ENCODE measurements at regions not wholly inside any gene's neighbourhood (a gene's known extent, or its start where the extent isn't known, plus 50 kb on each side); places are given as distances from the start of the nearest gene placed in this dataset.

DNA sequence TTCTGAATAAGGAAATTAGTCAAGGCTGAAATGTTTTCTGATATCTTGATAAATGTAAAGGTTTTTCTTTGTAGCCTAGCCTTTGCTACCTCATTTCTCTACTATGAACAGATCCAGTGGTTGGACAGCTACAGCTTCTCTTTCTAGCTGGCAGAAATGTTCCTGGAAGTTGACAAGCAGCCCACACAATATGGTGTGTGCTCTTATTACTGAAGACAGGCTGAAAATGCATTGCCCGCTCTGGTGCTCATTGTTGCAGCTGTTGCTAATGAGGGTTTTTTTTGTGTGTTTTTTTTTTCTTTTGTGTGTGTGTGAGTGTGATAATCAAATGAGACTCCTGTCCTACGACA, 844.3 kb upstream of the SEMA6D start:
- TF ChIP-seq, protein P1, sequence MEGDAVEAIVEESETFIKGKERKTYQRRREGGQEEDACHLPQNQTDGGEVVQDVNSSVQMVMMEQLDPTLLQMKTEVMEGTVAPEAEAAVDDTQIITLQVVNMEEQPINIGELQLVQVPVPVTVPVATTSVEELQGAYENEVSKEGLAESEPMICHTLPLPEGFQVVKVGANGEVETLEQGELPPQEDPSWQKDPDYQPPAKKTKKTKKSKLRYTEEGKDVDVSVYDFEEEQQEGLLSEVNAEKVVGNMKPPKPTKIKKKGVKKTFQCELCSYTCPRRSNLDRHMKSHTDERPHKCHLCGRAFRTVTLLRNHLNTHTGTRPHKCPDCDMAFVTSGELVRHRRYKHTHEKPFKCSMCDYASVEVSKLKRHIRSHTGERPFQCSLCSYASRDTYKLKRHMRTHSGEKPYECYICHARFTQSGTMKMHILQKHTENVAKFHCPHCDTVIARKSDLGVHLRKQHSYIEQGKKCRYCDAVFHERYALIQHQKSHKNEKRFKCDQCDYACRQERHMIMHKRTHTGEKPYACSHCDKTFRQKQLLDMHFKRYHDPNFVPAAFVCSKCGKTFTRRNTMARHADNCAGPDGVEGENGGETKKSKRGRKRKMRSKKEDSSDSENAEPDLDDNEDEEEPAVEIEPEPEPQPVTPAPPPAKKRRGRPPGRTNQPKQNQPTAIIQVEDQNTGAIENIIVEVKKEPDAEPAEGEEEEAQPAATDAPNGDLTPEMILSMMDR (IDR thresholded peaks at IDR 0.05; ENCODE audit: unreplicated experiment): no peak
- Mint-ChIP-seq H3K4me3 (ENCODE audit: low read depth) (no peak overlapping the region), H3K9me3 (ENCODE audit: low read depth) (no peaks in the 10 kb centered on the region), H3K27me3 (no peaks in the 10 kb centered on the region), H3K36me3 (ENCODE audit: insufficient read depth) (no peaks in the 10 kb centered on the region), H3K4me1 (ENCODE audit: low read depth) (peaks cover 7% of the 10 kb centered on the region), H3K27ac (no peak overlapping the region)
- no peak for DNase-seq (ENCODE audit: low spot score, unreplicated experiment)

DNA sequence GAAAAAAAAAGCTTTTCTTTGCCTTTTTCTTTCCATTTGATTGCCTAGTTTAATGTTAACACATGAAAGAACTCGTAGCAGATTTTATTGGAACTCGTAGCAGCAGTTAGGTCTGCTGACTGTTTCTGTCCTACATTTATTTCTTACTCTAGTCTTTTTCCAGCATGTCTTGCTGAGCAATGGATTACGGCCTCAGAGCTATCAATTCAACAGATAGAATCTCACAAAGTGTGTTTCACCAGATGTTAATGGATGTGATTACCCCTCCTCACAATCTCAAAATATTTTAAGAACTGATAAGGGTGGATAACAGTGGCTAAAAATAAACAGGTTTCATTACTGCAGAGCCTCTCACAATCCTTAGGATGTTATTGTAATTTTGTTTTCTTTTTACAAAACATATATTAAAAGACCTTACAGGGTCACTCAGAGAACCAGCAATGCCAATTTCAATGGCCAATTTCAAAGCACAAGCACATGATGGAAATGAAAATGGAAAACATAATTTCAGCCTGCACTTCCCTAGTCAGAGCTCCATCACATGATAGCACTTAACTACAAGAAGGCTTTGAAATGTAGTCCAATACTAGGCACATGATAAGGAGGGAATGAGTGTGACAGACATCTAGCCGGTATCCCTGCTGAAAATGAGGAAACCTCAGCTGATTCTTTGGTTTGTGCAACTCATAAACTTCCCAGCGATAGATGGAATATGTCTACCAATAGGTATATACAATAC, 838.1 kb upstream of the SEMA6D start:
- no peak for DNase-seq (ENCODE audit: low spot score, unreplicated experiment)
- TF ChIP-seq, protein P1 (IDR thresholded peaks at IDR 0.05; ENCODE audit: unreplicated experiment): no peak
- H3K4me3 Mint-ChIP-seq (ENCODE audit: low read depth): no peak overlapping the region
- no peak overlapping the region for H3K27ac Mint-ChIP-seq
- H3K4me1 Mint-ChIP-seq (ENCODE audit: low read depth): peaks cover 2% of the 10 kb centered on the region
- peaks cover 7% of the 10 kb centered on the region for H3K9me3 Mint-ChIP-seq (ENCODE audit: low read depth)
- H3K36me3 Mint-ChIP-seq (ENCODE audit: insufficient read depth): peaks cover 3% of the 10 kb centered on the region
- H3K27me3 Mint-ChIP-seq: no peaks in the 10 kb centered on the region

DNA sequence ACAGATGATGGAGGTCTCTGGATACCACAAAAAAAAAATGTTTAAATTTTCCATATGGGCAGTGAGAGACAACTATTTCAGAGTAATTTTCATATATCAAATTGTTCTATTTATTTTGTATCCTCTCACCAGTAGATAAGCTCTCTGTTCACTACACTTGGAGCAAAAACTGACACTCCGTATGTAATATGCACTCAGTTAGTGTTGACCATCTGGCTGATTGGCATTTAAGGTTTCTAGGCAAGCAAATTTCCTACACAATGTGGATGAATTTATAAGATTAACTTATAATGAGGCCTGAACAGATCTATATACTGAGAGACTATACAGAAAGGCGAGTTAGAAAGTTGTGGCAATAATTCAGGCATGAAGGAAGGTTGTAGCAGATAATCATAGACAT, 836.5 kb upstream of the SEMA6D start:
- no peak overlapping the region for H3K4me3 Mint-ChIP-seq (ENCODE audit: low read depth)
- DNase-seq (ENCODE audit: low spot score, unreplicated experiment): no peak
- H3K27ac Mint-ChIP-seq: no peak overlapping the region
- no peaks in the 10 kb centered on the region for H3K27me3 Mint-ChIP-seq
- H3K9me3 Mint-ChIP-seq (ENCODE audit: low read depth): peaks cover 8% of the 10 kb centered on the region
- peaks cover 3% of the 10 kb centered on the region for H3K36me3 Mint-ChIP-seq (ENCODE audit: insufficient read depth)
- peaks cover 2% of the 10 kb centered on the region for H3K4me1 Mint-ChIP-seq (ENCODE audit: low read depth)
- TF ChIP-seq, protein P1 (IDR thresholded peaks at IDR 0.05; ENCODE audit: unreplicated experiment): no peak

DNA sequence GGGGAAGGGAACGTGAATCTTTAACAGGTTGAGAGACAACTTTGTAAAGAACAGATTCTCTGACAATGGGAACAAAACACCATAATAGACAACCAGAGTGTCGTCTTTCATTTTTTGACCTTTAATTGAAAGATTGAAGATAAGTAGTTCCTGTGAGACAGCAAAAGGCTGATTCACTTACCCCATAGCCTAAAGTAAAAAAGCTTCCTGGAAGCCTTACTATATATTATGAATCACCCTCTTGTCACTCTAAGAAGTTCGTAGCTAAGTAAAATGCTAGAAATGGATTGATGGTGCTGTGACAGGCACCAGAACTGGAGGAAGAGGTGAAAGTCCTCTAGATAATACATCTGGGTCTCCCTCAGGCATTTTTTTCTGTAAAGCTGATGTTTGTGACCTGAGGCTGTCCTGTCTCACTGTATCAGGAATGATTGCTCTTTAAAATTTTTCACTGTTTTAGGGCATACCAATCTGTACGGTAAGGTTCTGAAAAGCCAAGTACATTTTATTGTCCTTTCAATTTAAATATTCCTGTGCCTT, 824.6 kb upstream of the SEMA6D start:
- H3K27me3 Mint-ChIP-seq: no peaks in the 10 kb centered on the region
- H3K27ac Mint-ChIP-seq: no peak overlapping the region

DNA sequence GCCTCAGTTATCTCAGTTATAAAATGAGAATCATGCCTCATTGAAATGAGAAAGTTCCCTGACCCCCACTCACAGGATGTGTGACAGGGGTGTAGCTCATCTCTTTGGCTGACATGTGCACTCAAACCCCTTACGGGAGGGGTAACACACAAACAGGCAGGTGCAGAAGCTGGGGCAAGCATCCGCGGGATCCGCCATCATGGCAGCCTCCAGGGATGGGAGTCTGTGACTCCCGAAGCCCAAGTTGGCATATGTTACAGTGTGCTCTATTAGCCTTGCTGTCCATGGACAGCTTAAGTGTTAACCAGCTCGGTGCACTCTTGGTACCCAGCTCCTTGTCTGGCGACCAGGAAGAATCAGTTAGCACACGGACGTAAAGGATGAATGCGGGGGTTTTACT, 822.7 kb upstream of the SEMA6D start:
- Mint-ChIP-seq H3K4me1 (ENCODE audit: low read depth) (peaks cover 12% of the 10 kb centered on the region), H3K27ac (no peak overlapping the region), H3K27me3 (no peaks in the 10 kb centered on the region), H3K36me3 (ENCODE audit: insufficient read depth) (no peaks in the 10 kb centered on the region), H3K9me3 (ENCODE audit: low read depth) (no peaks in the 10 kb centered on the region), H3K4me3 (ENCODE audit: low read depth) (no peak overlapping the region)
- TF ChIP-seq, protein P1 (IDR thresholded peaks at IDR 0.05; ENCODE audit: unreplicated experiment): no peak
- no peak for DNase-seq (ENCODE audit: low spot score, unreplicated experiment)

More for the DNA sequence above, 824.6 kb upstream of the SEMA6D start:
- H3K9me3 Mint-ChIP-seq (ENCODE audit: low read depth): peaks cover 4% of the 10 kb centered on the region
- DNase-seq (ENCODE audit: low spot score, unreplicated experiment): no peak
- TF ChIP-seq, protein P1 (IDR thresholded peaks at IDR 0.05; ENCODE audit: unreplicated experiment): no peak
- H3K4me1 Mint-ChIP-seq (ENCODE audit: low read depth): peaks cover 12% of the 10 kb centered on the region
- H3K4me3 Mint-ChIP-seq (ENCODE audit: low read depth): no peak overlapping the region
- H3K36me3 Mint-ChIP-seq (ENCODE audit: insufficient read depth): no peaks in the 10 kb centered on the region

Data from progenitor cell of endocrine pancreas (in vitro differentiated cells).